MM.1S (cell line): ENCODE measurements at regions not wholly inside any gene's neighbourhood (a gene's known extent, or its start where the extent isn't known, plus 50 kb on each side); places are given as distances from the start of the nearest gene placed in this dataset.

Experiments used
- DNase-seq: peaks from one replicate; pipeline ENCODE4 v3.0.0-alpha.2; 2015
- H2AFZ ChIP-seq: fragments of 300-600 bp; sonication (generic); 2 replicates; pipeline ENCODE4 v1.6.0; 2016; ENCODE audit warnings: antibody characterized with exemption, low read length
- H3F3A ChIP-seq: fragments of 300-600 bp; sonication (generic); 2 replicates; pipeline ENCODE4 v1.6.1; 2016; ENCODE audit warnings: mild to moderate bottlenecking, antibody characterized with exemption, low read length, moderate library complexity, mixed read lengths; ENCODE audit not compliant: insufficient read depth
- H3K27ac ChIP-seq: fragments of 300-600 bp; sonication (generic); 2 replicates; pipeline ENCODE4 v1.5.1; 2016; ENCODE audit warnings: mild to moderate bottlenecking, low read length
- H3K27me3 ChIP-seq: fragments of 300-600 bp; sonication (generic); replicated peaks from 2 replicates; pipeline ENCODE4 v1.6.0; 2016; ENCODE audit warnings: low read length; ENCODE audit not compliant: insufficient read depth
- H3K36me3 ChIP-seq: fragments of 300-600 bp; sonication (generic); replicated peaks from 2 replicates; pipeline ENCODE4 v1.6.1; 2016; ENCODE audit warnings: mild to moderate bottlenecking, low read length, mixed read lengths; ENCODE audit not compliant: insufficient read depth
- H3K4me1 ChIP-seq: fragments of 300-600 bp; sonication (generic); 2 replicates; pipeline ENCODE4 v1.6.1; 2016; ENCODE audit warnings: low read length, mixed read lengths
- H3K4me2 ChIP-seq: fragments of 300-600 bp; sonication (generic); 2 replicates; pipeline ENCODE4 v1.6.0; 2016; ENCODE audit warnings: low read depth, low read length
- H3K4me3 ChIP-seq: fragments of 300-600 bp; sonication (generic); 2 replicates; pipeline ENCODE4 v1.5.1; 2016; ENCODE audit warnings: low read length, mixed read lengths
- H3K79me2 ChIP-seq: fragments of 300-600 bp; sonication (generic); 2 replicates; pipeline ENCODE4 v1.6.1; 2016; ENCODE audit warnings: mixed run types, low read length, mixed read lengths
- H3K9ac ChIP-seq: fragments of 300-600 bp; sonication (generic); 2 replicates; pipeline ENCODE4 v1.6.1; 2016; ENCODE audit warnings: low read length, mixed read lengths
- H3K9me2 ChIP-seq: fragments of 300-600 bp; sonication (generic); replicated peaks from 2 replicates; pipeline ENCODE4 v1.6.1; 2016; ENCODE audit warnings: mild to moderate bottlenecking, low read length, mixed read lengths; ENCODE audit not compliant: insufficient read depth
- H3K9me3 ChIP-seq: fragments of 300-600 bp; sonication (generic); replicated peaks from 2 replicates; pipeline ENCODE4 v1.6.1; 2016; ENCODE audit warnings: mild to moderate bottlenecking, low read length, mixed read lengths; ENCODE audit not compliant: insufficient read depth
- H4K20me1 ChIP-seq: fragments of 300-600 bp; sonication (generic); 2 replicates; pipeline ENCODE4 v1.6.1; 2016; ENCODE audit warnings: mild to moderate bottlenecking, low read length, moderate library complexity, mixed read lengths; ENCODE audit not compliant: insufficient read depth
- EZH2 ChIP-seq: fragments of 300-600 bp; sonication (generic); optimal IDR thresholded peaks from 2 replicates; pipeline ENCODE3; 2017; ENCODE audit warnings: low read depth, mild to moderate bottlenecking, antibody characterized with exemption, low read length, mixed read lengths
- EZH2phosphoT487 ChIP-seq: fragments of 300-600 bp; sonication (generic); IDR thresholded peaks from 2 replicates; pipeline ENCODE4 v1.6.1; 2018; ENCODE audit warnings: antibody characterized with exemption, low read length
- TF ChIP-seq, protein P1 (sequence below): fragments of 300-600 bp; sonication (generic); IDR thresholded peaks from 2 replicates; pipeline ENCODE4 v1.5.1; 2016; ENCODE audit warnings: antibody characterized with exemption, low read length, mixed read lengths

GRCh38 chr5:133691448-133691847 lies 79.1 kb upstream of the FSTL4 start:
- H3K9ac ChIP-seq: no peak overlapping the region
- no peak overlapping the region for H2AFZ ChIP-seq
- no peaks in the 10 kb centered on the region for H3K4me1 ChIP-seq
- H3K9me3 ChIP-seq: no peaks in the 10 kb centered on the region
- no peaks in the 10 kb centered on the region for H3F3A ChIP-seq
- no peak overlapping the region for H3K4me3 ChIP-seq
- TF ChIP-seq EZH2phosphoT487: no peak
- TF ChIP-seq, protein P1, sequence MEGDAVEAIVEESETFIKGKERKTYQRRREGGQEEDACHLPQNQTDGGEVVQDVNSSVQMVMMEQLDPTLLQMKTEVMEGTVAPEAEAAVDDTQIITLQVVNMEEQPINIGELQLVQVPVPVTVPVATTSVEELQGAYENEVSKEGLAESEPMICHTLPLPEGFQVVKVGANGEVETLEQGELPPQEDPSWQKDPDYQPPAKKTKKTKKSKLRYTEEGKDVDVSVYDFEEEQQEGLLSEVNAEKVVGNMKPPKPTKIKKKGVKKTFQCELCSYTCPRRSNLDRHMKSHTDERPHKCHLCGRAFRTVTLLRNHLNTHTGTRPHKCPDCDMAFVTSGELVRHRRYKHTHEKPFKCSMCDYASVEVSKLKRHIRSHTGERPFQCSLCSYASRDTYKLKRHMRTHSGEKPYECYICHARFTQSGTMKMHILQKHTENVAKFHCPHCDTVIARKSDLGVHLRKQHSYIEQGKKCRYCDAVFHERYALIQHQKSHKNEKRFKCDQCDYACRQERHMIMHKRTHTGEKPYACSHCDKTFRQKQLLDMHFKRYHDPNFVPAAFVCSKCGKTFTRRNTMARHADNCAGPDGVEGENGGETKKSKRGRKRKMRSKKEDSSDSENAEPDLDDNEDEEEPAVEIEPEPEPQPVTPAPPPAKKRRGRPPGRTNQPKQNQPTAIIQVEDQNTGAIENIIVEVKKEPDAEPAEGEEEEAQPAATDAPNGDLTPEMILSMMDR: no peak
- no peak for TF ChIP-seq EZH2
- no peak for DNase-seq
- no peaks in the 10 kb centered on the region for H3K36me3 ChIP-seq
- no peaks in the 10 kb centered on the region for H3K79me2 ChIP-seq
- no peaks in the 10 kb centered on the region for H3K9me2 ChIP-seq
- no peaks in the 10 kb centered on the region for H3K27me3 ChIP-seq
- no peak overlapping the region for H3K27ac ChIP-seq
- H3K4me2 ChIP-seq: no peak overlapping the region
- H4K20me1 ChIP-seq: 0 out of 2 replicates have a peak, but pooled peaks cover 3% of the 10 kb centered on the region

- Histone ChIP-seq H3K36me3 (no peaks in the 10 kb centered on the region), H3K4me2 (no peak overlapping the region), H3K4me1 (no peaks in the 10 kb centered on the region), H3K9me3 (no peaks in the 10 kb centered on the region), H3K79me2 (no peaks in the 10 kb centered on the region), H3F3A (no peaks in the 10 kb centered on the region), H2AFZ (no peak overlapping the region), H3K27me3 (no peaks in the 10 kb centered on the region), H4K20me1 (0 out of 2 replicates have a peak, but pooled peaks cover 3% of the 10 kb centered on the region), H3K9me2 (no peaks in the 10 kb centered on the region), H3K27ac (no peak overlapping the region), H3K4me3 (no peak overlapping the region), H3K9ac (no peak overlapping the region)
- no peak for DNase-seq
- TF ChIP-seq EZH2phosphoT487: no peak
- TF ChIP-seq, protein P1: no peak
- TF ChIP-seq EZH2: no peak
Measured at GRCh38 chr5:133690746-133691145, 78.4 kb upstream of the FSTL4 start.

DNA sequence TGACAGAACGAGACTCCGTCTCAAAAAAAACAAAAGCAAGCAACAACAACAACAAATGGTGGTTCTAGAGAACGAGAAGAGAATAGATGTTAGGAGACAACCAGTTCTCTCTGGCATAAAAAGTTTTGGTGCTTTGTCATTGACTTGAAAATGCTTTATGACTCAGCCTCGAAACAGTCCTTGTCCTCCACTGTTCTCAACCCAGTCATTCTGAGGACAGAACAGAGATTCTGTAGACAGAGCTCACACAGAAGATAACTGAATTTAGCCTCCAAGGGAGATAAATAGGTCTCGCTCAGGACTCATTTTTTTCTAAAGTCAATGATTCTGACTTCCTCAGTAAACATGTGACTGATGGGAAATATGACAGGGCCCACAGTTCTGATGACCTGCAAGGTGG lies 76.0 kb upstream of the FSTL4 start:
- H3F3A ChIP-seq: no peaks in the 10 kb centered on the region
- no peaks in the 10 kb centered on the region for H3K79me2 ChIP-seq
- H3K9me2 ChIP-seq: no peaks in the 10 kb centered on the region
- no peak for TF ChIP-seq EZH2phosphoT487
- 0 out of 2 replicates have a peak, but pooled peaks cover 3% of the 10 kb centered on the region for H4K20me1 ChIP-seq
- H3K9me3 ChIP-seq: no peaks in the 10 kb centered on the region
- no peak for DNase-seq
- no peak overlapping the region for H2AFZ ChIP-seq
- H3K9ac ChIP-seq: no peak overlapping the region
- H3K4me2 ChIP-seq: no peak overlapping the region
- H3K4me1 ChIP-seq: no peaks in the 10 kb centered on the region
- no peaks in the 10 kb centered on the region for H3K36me3 ChIP-seq
- H3K4me3 ChIP-seq: no peak overlapping the region
- H3K27me3 ChIP-seq: no peaks in the 10 kb centered on the region
- H3K27ac ChIP-seq: no peak overlapping the region

- no peak overlapping the region for H3K27ac ChIP-seq
- 0 out of 2 replicates have a peak, but pooled peaks cover 3% of the 10 kb centered on the region for H4K20me1 ChIP-seq
- H2AFZ ChIP-seq: no peak overlapping the region
- no peaks in the 10 kb centered on the region for H3F3A ChIP-seq
- H3K9ac ChIP-seq: no peak overlapping the region
- H3K4me3 ChIP-seq: no peak overlapping the region
- H3K79me2 ChIP-seq: no peaks in the 10 kb centered on the region
- H3K4me1 ChIP-seq: no peaks in the 10 kb centered on the region
- TF ChIP-seq, protein P1: no peak
- TF ChIP-seq EZH2 (no peak), EZH2phosphoT487 (no peak)
- no peaks in the 10 kb centered on the region for H3K9me3 ChIP-seq
- no peak for DNase-seq
- no peaks in the 10 kb centered on the region for H3K36me3 ChIP-seq
- H3K27me3 ChIP-seq: no peaks in the 10 kb centered on the region
- no peaks in the 10 kb centered on the region for H3K9me2 ChIP-seq
- H3K4me2 ChIP-seq: no peak overlapping the region
Measured at GRCh38 chr5:133687212-133688061, 75.1 kb upstream of the FSTL4 start.
